ENCODE measurements at regions not wholly inside any gene's neighbourhood (a gene's known extent, or its start where the extent isn't known, plus 50 kb on each side); places are given as distances from the start of the nearest gene placed in this dataset.

GRCh38 chr6:20332441-20333006 lies 69.2 kb upstream of the E2F3 start:
- ATAC-seq, result no peak
- peaks cover 0 to 11% of the 10 kb centered on the region in 2 donors for H3K4me1 ChIP-seq (ENCODE audit: control insufficient read depth in 2 of 2, insufficient read depth in 2 of 2, low read length in 2 of 2)
- no peak for DNase-seq
- POLR2A ChIA-PET, result interaction anchor here (0.7 to 4.9 kb wide), 5 partner anchors 10 to 35 kb away, joined by 3 to 35 read pairs (median 3); no protein-coding TSS in a partner anchor
- H3K4me1 Mint-ChIP-seq, result peaks cover 12 to 36% (median 31%) of the 10 kb centered on the region in 7 donors
- H3K4me3 ChIP-seq (ENCODE audit: low read length), result no peak overlapping the region
- CTCF ChIA-PET, result interaction anchor here (1.8 kb wide), 1 partner anchor 9 kb away, joined by 3 read pairs; no protein-coding TSS in a partner anchor
- peaks cover 0 to 8% (median 0%) of the 10 kb centered on the region in 11 donors for H3K9me3 Mint-ChIP-seq
- no peaks in the 10 kb centered on the region for H3K36me3 ChIP-seq (ENCODE audit: control insufficient read depth in 2 of 3, insufficient read depth in 3 of 3, low read length in 3 of 3)
- no peak overlapping the region for H3K4me3 Mint-ChIP-seq
- no peaks in the 10 kb centered on the region for H3K9me3 ChIP-seq (ENCODE audit: control insufficient read depth in 2 of 3, low read length in 3 of 3)
- intact Hi-C loops (cut with micrococcal nuclease), result no loop called here
- peak overlapping the region in 1 of 9 donors; percentile 66 for H3K27ac Mint-ChIP-seq
- H3K36me3 Mint-ChIP-seq, result peaks cover 0 to 21% (median 2%) of the 10 kb centered on the region in 5 donors
- peaks cover 0 to 25% (median 0%) of the 10 kb centered on the region in 5 donors for H3K27me3 Mint-ChIP-seq
- H3K27ac ChIP-seq (ENCODE audit: low read depth, low read length), result no peak overlapping the region
- no peaks in the 10 kb centered on the region for H3K27me3 ChIP-seq (ENCODE audit: control insufficient read depth in 2 of 2, insufficient read depth in 2 of 2, low read length in 2 of 2)

- intact Hi-C loops (cut with micrococcal nuclease), result no loop called here
- H3K4me3 Mint-ChIP-seq, result no peak overlapping the region
- ATAC-seq, result no peak
Measured at GRCh38 chr6:20333721-20334269, 67.9 kb upstream of the E2F3 start.

GRCh38 chr6:20334334-20334733 lies 67.3 kb upstream of the E2F3 start:
- no peak overlapping the region for H3K4me3 Mint-ChIP-seq
- Histone ChIP-seq H3K36me3 (ENCODE audit: control insufficient read depth in 2 of 3, insufficient read depth in 3 of 3, low read length in 3 of 3) (no peaks in the 10 kb centered on the region), H3K4me3 (ENCODE audit: low read length) (no peak overlapping the region), H3K4me1 (ENCODE audit: control insufficient read depth in 2 of 2, insufficient read depth in 2 of 2, low read length in 2 of 2) (peaks cover 0 to 11% of the 10 kb centered on the region in 2 donors), H3K9me3 (ENCODE audit: control insufficient read depth in 2 of 3, low read length in 3 of 3) (no peaks in the 10 kb centered on the region), H3K27ac (ENCODE audit: low read depth, low read length) (no peak overlapping the region), H3K27me3 (ENCODE audit: control insufficient read depth in 2 of 2, insufficient read depth in 2 of 2, low read length in 2 of 2) (no peaks in the 10 kb centered on the region)
- H3K36me3 Mint-ChIP-seq, result peaks cover 0 to 30% (median 0%) of the 10 kb centered on the region in 5 donors
- H3K9me3 Mint-ChIP-seq, result peaks cover 0 to 18% (median 0%) of the 10 kb centered on the region in 11 donors
- POLR2A ChIA-PET, result interaction anchor here (2.6 to 4.9 kb wide), 4 partner anchors 8 to 32 kb away, joined by 11 to 51 read pairs (median 30); no protein-coding TSS in a partner anchor
- ATAC-seq, result no peak
- intact Hi-C loops (cut with micrococcal nuclease), result no loop called here
- H3K27me3 Mint-ChIP-seq, result peaks cover 0 to 12% (median 0%) of the 10 kb centered on the region in 5 donors
- peaks cover 12 to 39% (median 33%) of the 10 kb centered on the region in 7 donors for H3K4me1 Mint-ChIP-seq
- no peak overlapping the region for H3K27ac Mint-ChIP-seq
- no peak for DNase-seq
- CTCF ChIA-PET, result interaction anchor here (1.0 kb wide), 1 partner anchor 163 kb away, joined by 3 read pairs; no protein-coding TSS in a partner anchor

More at GRCh38 chr6:20333721-20334269, 67.9 kb upstream of the E2F3 start:
- H3K36me3 ChIP-seq (ENCODE audit: control insufficient read depth in 2 of 3, insufficient read depth in 3 of 3, low read length in 3 of 3), result no peaks in the 10 kb centered on the region
- peaks cover 0 to 27% (median 0%) of the 10 kb centered on the region in 5 donors for H3K36me3 Mint-ChIP-seq
- DNase-seq, result no peak
- H3K27ac ChIP-seq (ENCODE audit: low read depth, low read length), result no peak overlapping the region
- peaks cover 0 to 17% (median 0%) of the 10 kb centered on the region in 5 donors for H3K27me3 Mint-ChIP-seq
- no peak overlapping the region for H3K4me3 ChIP-seq (ENCODE audit: low read length)
- H3K4me1 Mint-ChIP-seq, result peaks cover 12 to 39% (median 33%) of the 10 kb centered on the region in 7 donors
- H3K27me3 ChIP-seq (ENCODE audit: control insufficient read depth in 2 of 2, insufficient read depth in 2 of 2, low read length in 2 of 2), result no peaks in the 10 kb centered on the region
- CTCF ChIA-PET, result no interaction called here
- POLR2A ChIA-PET, result interaction anchor here (4.6 to 4.9 kb wide), 2 partner anchors 8 to 14 kb away, joined by 28 to 33 read pairs; no protein-coding TSS in a partner anchor
- no peaks in the 10 kb centered on the region for H3K9me3 ChIP-seq (ENCODE audit: control insufficient read depth in 2 of 3, low read length in 3 of 3)
- peaks cover 0 to 16% (median 0%) of the 10 kb centered on the region in 11 donors for H3K9me3 Mint-ChIP-seq
- H3K4me1 ChIP-seq (ENCODE audit: control insufficient read depth in 2 of 2, insufficient read depth in 2 of 2, low read length in 2 of 2), result peaks cover 0 to 11% of the 10 kb centered on the region in 2 donors
- no peak overlapping the region for H3K27ac Mint-ChIP-seq

- POLR2A ChIA-PET, result interaction anchor here (0.6 to 4.8 kb wide), 7 partner anchors 9 to 70 kb away, joined by 3 to 51 read pairs (median 18); no protein-coding TSS in a partner anchor
- ATAC-seq, result no peak
- peak overlapping the region in 6 of 9 donors; percentile 42 to 92 (median 64) for H3K27ac Mint-ChIP-seq
Measured at GRCh38 chr6:20334962-20335361, 66.7 kb upstream of the E2F3 start.

GRCh38 chr6:20335872-20336271 lies 65.8 kb upstream of the E2F3 start:
- Mint-ChIP-seq H3K27me3 (peaks cover 0 to 3% (median 0%) of the 10 kb centered on the region in 5 donors), H3K4me3 (peak overlapping the region; percentile 22 to 92 (median 80)), H3K9me3 (peaks cover 0 to 18% (median 0%) of the 10 kb centered on the region in 11 donors), H3K27ac (peak overlapping the region; percentile 17 to 93 (median 72)), H3K4me1 (peaks cover 14 to 39% (median 33%) of the 10 kb centered on the region in 7 donors), H3K36me3 (peaks cover 0 to 32% (median 0%) of the 10 kb centered on the region in 5 donors)
- POLR2A ChIA-PET, result interaction anchor here (0.6 to 4.8 kb wide), 13 partner anchors 10 to 69 kb away, joined by 3 to 51 read pairs (median 4); no protein-coding TSS in a partner anchor
- no peaks in the 10 kb centered on the region for H3K36me3 ChIP-seq (ENCODE audit: control insufficient read depth in 2 of 3, insufficient read depth in 3 of 3, low read length in 3 of 3)
- ATAC-seq, result peak; percentile 49
- no peaks in the 10 kb centered on the region for H3K9me3 ChIP-seq (ENCODE audit: control insufficient read depth in 2 of 3, low read length in 3 of 3)
- intact Hi-C loops (cut with micrococcal nuclease), result loop anchor here (1.0 to 2.0 kb wide), 5 partner anchors 15 to 65 kb away; partner anchors contain the start of gene E2F3 (in 2 of the 2)
- H3K27me3 ChIP-seq (ENCODE audit: control insufficient read depth in 2 of 2, insufficient read depth in 2 of 2, low read length in 2 of 2), result no peaks in the 10 kb centered on the region
- CTCF ChIA-PET, result interaction anchor here (1.1 to 2.1 kb wide), 4 partner anchors 12 to 69 kb away, joined by 3 to 13 read pairs (median 6); no protein-coding TSS in a partner anchor
- peak overlapping the region; percentile 16 for H3K27ac ChIP-seq (ENCODE audit: low read depth, low read length)
- H3K4me3 ChIP-seq (ENCODE audit: low read length), result peak overlapping the region; percentile 29
- peaks cover 0 to 11% of the 10 kb centered on the region in 2 donors for H3K4me1 ChIP-seq (ENCODE audit: control insufficient read depth in 2 of 2, insufficient read depth in 2 of 2, low read length in 2 of 2)
- DNase-seq, result peak in 4 of 9 donors; percentile 16 to 23 (median 18)

More at GRCh38 chr6:20334962-20335361, 66.7 kb upstream of the E2F3 start:
- H3K27me3 ChIP-seq (ENCODE audit: control insufficient read depth in 2 of 2, insufficient read depth in 2 of 2, low read length in 2 of 2), result no peaks in the 10 kb centered on the region
- Mint-ChIP-seq H3K9me3 (peaks cover 0 to 18% (median 0%) of the 10 kb centered on the region in 11 donors), H3K27me3 (peaks cover 0 to 8% (median 0%) of the 10 kb centered on the region in 5 donors), H3K4me3 (peak overlapping the region in 2 of 10 donors; percentile 79 to 84), H3K36me3 (peaks cover 0 to 32% (median 0%) of the 10 kb centered on the region in 5 donors), H3K4me1 (peaks cover 14 to 39% (median 33%) of the 10 kb centered on the region in 7 donors)
- CTCF ChIA-PET, result interaction anchor here (0.7 to 1.1 kb wide), 4 partner anchors 11 to 202 kb away, joined by 3 read pairs; no protein-coding TSS in a partner anchor
- peaks cover 0 to 11% of the 10 kb centered on the region in 2 donors for H3K4me1 ChIP-seq (ENCODE audit: control insufficient read depth in 2 of 2, insufficient read depth in 2 of 2, low read length in 2 of 2)
- H3K9me3 ChIP-seq (ENCODE audit: control insufficient read depth in 2 of 3, low read length in 3 of 3), result no peaks in the 10 kb centered on the region
- no peak for DNase-seq
- intact Hi-C loops (cut with micrococcal nuclease), result loop anchor here in 1 of 2 donors (1.0 kb wide), 1 partner anchor 15 kb away; no protein-coding TSS in a partner anchor
- no peak overlapping the region for H3K4me3 ChIP-seq (ENCODE audit: low read length)
- H3K27ac ChIP-seq (ENCODE audit: low read depth, low read length), result no peak overlapping the region
- no peaks in the 10 kb centered on the region for H3K36me3 ChIP-seq (ENCODE audit: control insufficient read depth in 2 of 3, insufficient read depth in 3 of 3, low read length in 3 of 3)

- ChIA-PET POLR2A (interaction anchor here (0.9 to 4.8 kb wide), 3 partner anchors 19 to 66 kb away, joined by 3 to 51 read pairs (median 50); no protein-coding TSS in a partner anchor), CTCF (interaction anchor here (0.7 kb wide), 1 partner anchor 41 kb away, joined by 3 read pairs; no protein-coding TSS in a partner anchor)
- Histone ChIP-seq H3K27me3 (ENCODE audit: control insufficient read depth in 2 of 2, insufficient read depth in 2 of 2, low read length in 2 of 2) (no peaks in the 10 kb centered on the region), H3K27ac (ENCODE audit: low read depth, low read length) (no peak overlapping the region), H3K4me1 (ENCODE audit: control insufficient read depth in 2 of 2, insufficient read depth in 2 of 2, low read length in 2 of 2) (peaks cover 5 to 11% of the 10 kb centered on the region in 2 donors), H3K9me3 (ENCODE audit: control insufficient read depth in 2 of 3, low read length in 3 of 3) (no peaks in the 10 kb centered on the region), H3K36me3 (ENCODE audit: control insufficient read depth in 2 of 3, insufficient read depth in 3 of 3, low read length in 3 of 3) (no peaks in the 10 kb centered on the region), H3K4me3 (ENCODE audit: low read length) (no peak overlapping the region)
- no peak for ATAC-seq
- Mint-ChIP-seq H3K36me3 (peaks cover 0 to 22% (median 0%) of the 10 kb centered on the region in 5 donors), H3K4me1 (peaks cover 14 to 44% (median 29%) of the 10 kb centered on the region in 7 donors), H3K9me3 (peaks cover 0 to 18% (median 0%) of the 10 kb centered on the region in 11 donors), H3K27ac (no peak overlapping the region), H3K27me3 (no peaks in the 10 kb centered on the region), H3K4me3 (no peak overlapping the region)
- no peak for DNase-seq
- intact Hi-C loops (cut with micrococcal nuclease), result no loop called here
Measured at GRCh38 chr6:20338156-20338555, 63.5 kb upstream of the E2F3 start.
